HG02623 (cell line): ENCODE measurements at regions not wholly inside any gene's neighbourhood (a gene's known extent, or its start where the extent isn't known, plus 50 kb on each side); places are given as distances from the start of the nearest gene placed in this dataset.
"Not testable (repeated sequence)": the region's sequence is repeated elsewhere in the genome, so short reads cannot be mapped to it uniquely, and the experiment has no call there.

Experiments used
- ATAC-seq: cut with Tn5 transposase; IDR thresholded peaks from one replicate; pipeline ENCODE4 v1.9.1; 2021; ENCODE audit warnings: moderate library complexity; ENCODE audit not compliant: unreplicated experiment

GRCh38 chr13:71304861-71305260 lies 562.1 kb downstream of the DACH1 start:
- no peak for ATAC-seq

- no peak for ATAC-seq
Observed at GRCh38 chr13:71303144-71303543, 563.9 kb downstream of the DACH1 start.

GRCh38 chr13:71300602-71301001 lies 566.4 kb downstream of the DACH1 start:
- no peak for ATAC-seq

GRCh38 chr13:71291842-71292146 lies 575.2 kb downstream of the DACH1 start:
- ATAC-seq = no peak

GRCh38 chr13:71290963-71291841 lies 575.8 kb downstream of the DACH1 start:
- ATAC-seq = peak; percentile 81

GRCh38 chr13:71289980-71290379 lies 577.0 kb downstream of the DACH1 start:
- not testable (repeated sequence) for ATAC-seq

GRCh38 chr13:71285700-71286099 lies 581.3 kb downstream of the DACH1 start:
- peak; percentile 43 for ATAC-seq

GRCh38 chr13:71278512-71278911 lies 588.5 kb downstream of the DACH1 start:
- ATAC-seq = no peak

- ATAC-seq = peak; percentile 85
Observed at GRCh38 chr13:71274923-71275608, 591.9 kb downstream of the DACH1 start.

GRCh38 chr13:71261256-71261655 lies 605.7 kb downstream of the DACH1 start:
- no peak for ATAC-seq

- ATAC-seq = no peak
Observed at GRCh38 chr13:71260246-71260645, 606.8 kb downstream of the DACH1 start.

GRCh38 chr13:71255633-71256032 lies 611.4 kb downstream of the DACH1 start:
- ATAC-seq = no peak

GRCh38 chr13:71254384-71254783 lies 612.6 kb downstream of the DACH1 start:
- ATAC-seq = no peak

GRCh38 chr13:71252184-71252704 lies 614.8 kb downstream of the DACH1 start:
- no peak for ATAC-seq

GRCh38 chr13:71251292-71251951 lies 615.6 kb downstream of the DACH1 start:
- ATAC-seq = no peak

GRCh38 chr13:71249011-71249410 lies 618.0 kb downstream of the DACH1 start:
- no peak for ATAC-seq

GRCh38 chr13:71244161-71244560 lies 622.8 kb downstream of the DACH1 start:
- no peak for ATAC-seq

- ATAC-seq = no peak
Observed at GRCh38 chr13:71242201-71242600, 624.8 kb downstream of the DACH1 start.

- no peak for ATAC-seq
Observed at GRCh38 chr13:71240911-71241310, 626.1 kb downstream of the DACH1 start.

GRCh38 chr13:71237332-71237731 lies 629.7 kb downstream of the DACH1 start:
- no peak for ATAC-seq

- no peak for ATAC-seq
Observed at GRCh38 chr13:71219698-71220415, 647.1 kb downstream of the DACH1 start.
